ENCODE measurements at regions not wholly inside any gene's neighbourhood (a gene's known extent, or its start where the extent isn't known, plus 50 kb on each side); places are given as distances from the start of the nearest gene placed in this dataset.

DNA sequence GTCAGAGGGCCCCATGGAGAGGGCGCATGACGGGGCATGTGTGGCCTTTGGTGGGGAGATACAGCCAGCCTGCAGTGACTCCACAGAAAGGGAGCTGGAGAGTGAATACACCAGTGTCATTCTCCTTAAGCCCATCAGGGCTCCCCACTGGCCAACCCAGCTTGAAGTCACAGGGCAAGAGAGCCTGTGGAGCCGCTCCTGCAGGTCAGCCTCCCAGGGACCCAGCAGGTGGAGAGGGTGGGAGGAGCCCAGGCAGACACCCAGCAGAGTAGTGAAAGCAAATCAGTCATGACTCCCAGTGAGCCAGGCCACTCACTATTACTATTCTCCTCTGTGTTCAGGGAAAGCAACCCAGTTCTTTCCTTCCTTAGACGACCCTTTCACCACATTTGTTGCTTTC is 110.0 kb upstream of the CPM start:
- no peak for DNase-seq (ENCODE audit: low spot score)
- no peak overlapping the region for H2AFZ ChIP-seq (ENCODE audit: low read length)
- no peaks in the 10 kb centered on the region for H3K79me1 ChIP-seq (ENCODE audit: low read depth, low read length)
- no peak overlapping the region for H4K91ac ChIP-seq (ENCODE audit: low read depth, low read length, poor library complexity)
- no CpG with 5 or more reads among the region's 4 CpGs for WGBS, 2 donors (ENCODE audit: extremely low coverage in 2 of 2, insufficient read length in 2 of 2, insufficient replicate concordance in 1 of 2)
- H3K27me3 ChIP-seq (ENCODE audit: control insufficient read depth in 3 of 3, insufficient read depth in 3 of 3, low read depth in 1 of 3, low read length in 3 of 3), result no peaks in the 10 kb centered on the region
- H3K9me3 ChIP-seq (replicated peaks in 1 of 2; ENCODE audit: control insufficient read depth in 2 of 2, insufficient read depth in 1 of 2, low read depth in 1 of 2, low read length in 2 of 2), result no peaks in the 10 kb centered on the region
- no peak overlapping the region for H2BK5ac ChIP-seq (ENCODE audit: low read length)
- H4K8ac ChIP-seq (ENCODE audit: low read depth, low read length), result no peak overlapping the region
- no peaks in the 10 kb centered on the region for H3K36me3 ChIP-seq (replicated peaks in 1 of 2; ENCODE audit: control insufficient read depth in 2 of 2, insufficient read depth in 2 of 2, low read length in 2 of 2)
- no peaks in the 10 kb centered on the region for H3K4me1 ChIP-seq (ENCODE audit: control insufficient read depth in 2 of 2, insufficient read depth in 1 of 2, low read depth in 1 of 2, low read length in 2 of 2)
- no peak overlapping the region for H3K4ac ChIP-seq (ENCODE audit: low read length)
- H3K23ac ChIP-seq (ENCODE audit: low read depth, low read length, poor library complexity), result no peak overlapping the region
- H2AK5ac ChIP-seq (ENCODE audit: low read depth, low read length), result no peak overlapping the region
- no peak overlapping the region for H3K14ac ChIP-seq (ENCODE audit: low read length)
- H2BK120ac ChIP-seq (ENCODE audit: low read depth, low read length), result no peak overlapping the region
- H3K4me2 ChIP-seq (ENCODE audit: insufficient read depth, low read length, poor library complexity, severe bottlenecking), result no peak overlapping the region
- no peak overlapping the region for H3K27ac ChIP-seq (replicated peaks; ENCODE audit: low read length)
- no peak overlapping the region for H3K4me3 ChIP-seq (ENCODE audit: low read length in 2 of 2)
- no peak overlapping the region for H2BK12ac ChIP-seq (ENCODE audit: low read length)
- no peak overlapping the region for H3K9ac ChIP-seq (ENCODE audit: low read depth, low read length, poor library complexity)
- no peak overlapping the region for H2BK15ac ChIP-seq (ENCODE audit: low read length)
- H3K18ac ChIP-seq (ENCODE audit: low read length), result no peak overlapping the region

DNA sequence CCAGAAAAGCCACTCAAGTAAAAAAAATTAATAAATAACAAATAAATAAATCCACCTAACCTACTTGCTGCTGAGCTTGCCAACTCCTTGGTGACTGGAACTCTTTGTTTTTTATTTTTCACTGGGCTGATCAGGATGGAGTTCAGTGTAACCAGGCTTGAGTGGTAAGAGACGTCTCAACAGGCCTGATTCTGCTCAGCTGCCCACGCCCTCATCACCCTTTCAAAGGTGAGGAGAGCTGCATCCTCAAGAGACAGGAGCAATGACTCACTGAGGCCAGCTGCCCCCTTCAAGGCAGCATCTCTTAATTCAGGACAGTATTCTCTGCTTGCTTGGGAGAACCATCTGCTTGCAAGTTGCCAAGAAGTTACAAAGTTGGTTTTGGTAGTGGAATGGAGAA is 111.9 kb upstream of the CPM start:
- Histone ChIP-seq H3K36me3 (replicated peaks in 1 of 2; ENCODE audit: control insufficient read depth in 2 of 2, insufficient read depth in 2 of 2, low read length in 2 of 2) (no peaks in the 10 kb centered on the region), H3K14ac (ENCODE audit: low read length) (no peak overlapping the region), H3K27ac (replicated peaks; ENCODE audit: low read length) (no peak overlapping the region), H4K91ac (ENCODE audit: low read depth, low read length, poor library complexity) (no peak overlapping the region), H3K9me3 (replicated peaks in 1 of 2; ENCODE audit: control insufficient read depth in 2 of 2, insufficient read depth in 1 of 2, low read depth in 1 of 2, low read length in 2 of 2) (peaks cover 0 to 2% of the 10 kb centered on the region in 2 donors), H3K79me1 (ENCODE audit: low read depth, low read length) (no peaks in the 10 kb centered on the region), H3K9ac (ENCODE audit: low read depth, low read length, poor library complexity) (no peak overlapping the region), H2AFZ (ENCODE audit: low read length) (no peak overlapping the region), H2BK120ac (ENCODE audit: low read depth, low read length) (no peak overlapping the region), H2BK15ac (ENCODE audit: low read length) (no peak overlapping the region), H4K8ac (ENCODE audit: low read depth, low read length) (no peak overlapping the region), H2AK5ac (ENCODE audit: low read depth, low read length) (no peak overlapping the region), H3K4ac (ENCODE audit: low read length) (no peak overlapping the region), H3K23ac (ENCODE audit: low read depth, low read length, poor library complexity) (no peak overlapping the region), H3K4me3 (ENCODE audit: low read length in 2 of 2) (no peak overlapping the region), H2BK5ac (ENCODE audit: low read length) (no peak overlapping the region), H3K4me1 (ENCODE audit: control insufficient read depth in 2 of 2, insufficient read depth in 1 of 2, low read depth in 1 of 2, low read length in 2 of 2) (no peaks in the 10 kb centered on the region), H2BK12ac (ENCODE audit: low read length) (no peak overlapping the region), H3K27me3 (ENCODE audit: control insufficient read depth in 3 of 3, insufficient read depth in 3 of 3, low read depth in 1 of 3, low read length in 3 of 3) (no peaks in the 10 kb centered on the region), H3K18ac (ENCODE audit: low read length) (no peak overlapping the region), H3K4me2 (ENCODE audit: insufficient read depth, low read length, poor library complexity, severe bottlenecking) (no peak overlapping the region)
- no peak for DNase-seq (ENCODE audit: low spot score)
- no CpG with 5 or more reads among the region's 2 CpGs for WGBS, 2 donors (ENCODE audit: extremely low coverage in 2 of 2, insufficient read length in 2 of 2, insufficient replicate concordance in 1 of 2)

DNA sequence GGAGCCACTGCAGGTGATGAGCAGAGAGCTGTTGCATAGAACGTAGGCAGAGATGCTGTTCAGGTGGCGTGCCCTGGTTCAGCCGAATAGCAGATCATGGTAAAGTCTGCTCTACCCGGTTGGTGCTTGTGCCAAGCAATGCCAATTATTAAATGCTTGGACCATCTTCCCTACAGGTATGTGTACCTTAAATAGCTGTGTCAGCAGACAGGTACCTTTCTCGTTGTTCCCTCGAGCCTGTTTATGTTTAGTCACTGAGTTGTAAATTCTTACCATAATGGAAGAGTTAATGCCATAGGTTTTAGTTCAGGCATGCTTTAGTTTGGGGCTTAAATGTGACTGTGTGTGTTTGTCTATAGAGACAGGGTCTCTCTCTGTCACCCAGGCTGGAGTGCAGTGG is 112.5 kb upstream of the CPM start:
- H2BK12ac ChIP-seq (ENCODE audit: low read length), result no peak overlapping the region
- no peak overlapping the region for H3K27ac ChIP-seq (replicated peaks; ENCODE audit: low read length)
- H3K4me2 ChIP-seq (ENCODE audit: insufficient read depth, low read length, poor library complexity, severe bottlenecking), result no peak overlapping the region
- H3K9me3 ChIP-seq (replicated peaks in 1 of 2; ENCODE audit: control insufficient read depth in 2 of 2, insufficient read depth in 1 of 2, low read depth in 1 of 2, low read length in 2 of 2), result peaks cover 0 to 2% of the 10 kb centered on the region in 2 donors
- H3K4me3 ChIP-seq (ENCODE audit: low read length in 2 of 2), result no peak overlapping the region
- H2BK120ac ChIP-seq (ENCODE audit: low read depth, low read length), result no peak overlapping the region
- H2BK5ac ChIP-seq (ENCODE audit: low read length), result no peak overlapping the region
- no peaks in the 10 kb centered on the region for H3K27me3 ChIP-seq (ENCODE audit: control insufficient read depth in 3 of 3, insufficient read depth in 3 of 3, low read depth in 1 of 3, low read length in 3 of 3)
- no CpG with 5 or more reads among the region's 6 CpGs for WGBS, 2 donors (ENCODE audit: extremely low coverage in 2 of 2, insufficient read length in 2 of 2, insufficient replicate concordance in 1 of 2)
- H3K14ac ChIP-seq (ENCODE audit: low read length), result no peak overlapping the region
- H3K18ac ChIP-seq (ENCODE audit: low read length), result no peak overlapping the region
- H2AFZ ChIP-seq (ENCODE audit: low read length), result no peak overlapping the region
- no peaks in the 10 kb centered on the region for H3K79me1 ChIP-seq (ENCODE audit: low read depth, low read length)
- no peaks in the 10 kb centered on the region for H3K36me3 ChIP-seq (replicated peaks in 1 of 2; ENCODE audit: control insufficient read depth in 2 of 2, insufficient read depth in 2 of 2, low read length in 2 of 2)
- no peak overlapping the region for H2BK15ac ChIP-seq (ENCODE audit: low read length)
- H3K4me1 ChIP-seq (ENCODE audit: control insufficient read depth in 2 of 2, insufficient read depth in 1 of 2, low read depth in 1 of 2, low read length in 2 of 2), result no peaks in the 10 kb centered on the region
- no peak overlapping the region for H2AK5ac ChIP-seq (ENCODE audit: low read depth, low read length)
- H3K23ac ChIP-seq (ENCODE audit: low read depth, low read length, poor library complexity), result no peak overlapping the region
- H3K9ac ChIP-seq (ENCODE audit: low read depth, low read length, poor library complexity), result no peak overlapping the region
- no peak overlapping the region for H3K4ac ChIP-seq (ENCODE audit: low read length)
- H4K91ac ChIP-seq (ENCODE audit: low read depth, low read length, poor library complexity), result no peak overlapping the region
- no peak for DNase-seq (ENCODE audit: low spot score)
- no peak overlapping the region for H4K8ac ChIP-seq (ENCODE audit: low read depth, low read length)

DNA sequence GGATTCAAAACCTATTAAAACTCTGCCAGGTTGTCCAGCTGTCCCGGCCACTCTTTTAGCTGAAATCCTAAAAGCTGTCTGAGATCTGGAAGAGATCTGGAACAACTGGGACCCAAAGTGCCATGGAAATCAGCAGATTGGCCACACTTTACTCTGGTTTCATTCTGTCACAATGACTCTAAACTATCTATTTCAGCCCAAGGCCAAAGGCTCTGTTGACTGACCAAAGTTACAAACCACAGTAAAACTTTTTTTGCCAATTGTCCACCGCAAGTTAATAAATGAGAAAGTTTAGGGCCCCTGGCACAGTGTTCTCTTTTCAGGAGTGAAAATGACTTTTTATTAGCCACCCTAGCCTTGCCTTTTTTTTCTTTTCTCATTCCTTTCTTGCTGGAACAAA is 113.4 kb upstream of the CPM start:
- no peak overlapping the region for H2BK120ac ChIP-seq (ENCODE audit: low read depth, low read length)
- H3K27me3 ChIP-seq (ENCODE audit: control insufficient read depth in 3 of 3, insufficient read depth in 3 of 3, low read depth in 1 of 3, low read length in 3 of 3), result no peaks in the 10 kb centered on the region
- H3K9ac ChIP-seq (ENCODE audit: low read depth, low read length, poor library complexity), result no peak overlapping the region
- H2BK12ac ChIP-seq (ENCODE audit: low read length), result no peak overlapping the region
- H3K4me1 ChIP-seq (ENCODE audit: control insufficient read depth in 2 of 2, insufficient read depth in 1 of 2, low read depth in 1 of 2, low read length in 2 of 2), result no peaks in the 10 kb centered on the region
- no peaks in the 10 kb centered on the region for H3K36me3 ChIP-seq (replicated peaks in 1 of 2; ENCODE audit: control insufficient read depth in 2 of 2, insufficient read depth in 2 of 2, low read length in 2 of 2)
- H2BK15ac ChIP-seq (ENCODE audit: low read length), result no peak overlapping the region
- H2AFZ ChIP-seq (ENCODE audit: low read length), result no peak overlapping the region
- H3K4me3 ChIP-seq (ENCODE audit: low read length in 2 of 2), result no peak overlapping the region
- H3K18ac ChIP-seq (ENCODE audit: low read length), result no peak overlapping the region
- H3K27ac ChIP-seq (replicated peaks; ENCODE audit: low read length), result no peak overlapping the region
- H3K79me1 ChIP-seq (ENCODE audit: low read depth, low read length), result no peaks in the 10 kb centered on the region
- H3K23ac ChIP-seq (ENCODE audit: low read depth, low read length, poor library complexity), result no peak overlapping the region
- no peak overlapping the region for H4K8ac ChIP-seq (ENCODE audit: low read depth, low read length)
- DNase-seq (ENCODE audit: low spot score), result no peak
- no peak overlapping the region for H4K91ac ChIP-seq (ENCODE audit: low read depth, low read length, poor library complexity)
- H3K14ac ChIP-seq (ENCODE audit: low read length), result no peak overlapping the region
- peaks cover 0 to 2% of the 10 kb centered on the region in 2 donors for H3K9me3 ChIP-seq (replicated peaks in 1 of 2; ENCODE audit: control insufficient read depth in 2 of 2, insufficient read depth in 1 of 2, low read depth in 1 of 2, low read length in 2 of 2)
- H2AK5ac ChIP-seq (ENCODE audit: low read depth, low read length), result no peak overlapping the region
- H3K4me2 ChIP-seq (ENCODE audit: insufficient read depth, low read length, poor library complexity, severe bottlenecking), result no peak overlapping the region
- WGBS, 2 donors (ENCODE audit: extremely low coverage in 2 of 2, insufficient read length in 2 of 2, insufficient replicate concordance in 1 of 2), result no CpG with 5 or more reads among the region's 2 CpGs
- no peak overlapping the region for H2BK5ac ChIP-seq (ENCODE audit: low read length)
- no peak overlapping the region for H3K4ac ChIP-seq (ENCODE audit: low read length)
